ENCODE measurements at regions not wholly inside any gene's neighbourhood (a gene's known extent, or its start where the extent isn't known, plus 50 kb on each side); places are given as distances from the start of the nearest gene placed in this dataset.

DNA sequence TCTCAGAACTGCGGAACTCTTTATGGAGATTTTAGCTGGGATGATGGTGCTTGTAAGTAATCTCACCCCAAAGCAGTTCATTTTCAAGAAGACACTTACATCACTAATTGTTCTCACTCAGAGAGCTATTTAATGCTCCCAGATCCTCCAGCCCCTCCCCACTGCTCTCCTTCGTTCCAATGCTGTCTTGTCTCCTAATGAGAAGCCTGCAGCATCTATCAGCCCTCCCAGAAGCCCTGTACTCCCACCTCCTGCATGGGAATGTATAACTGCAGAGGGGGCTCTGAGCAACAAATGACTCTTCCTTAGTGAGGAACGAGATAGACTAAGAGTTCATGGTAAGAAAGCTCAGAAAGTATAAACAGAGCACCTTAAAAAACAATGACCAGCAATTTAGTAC, 377.4 kb upstream of the RUNX1 start:
- intact Hi-C loops (cut with DNase I) = no loop called here
- H3K4me3 ChIP-seq = no peak overlapping the region
- H3K27ac ChIP-seq = no peak overlapping the region
- TF ChIP-seq POLR2A (IDR thresholded peaks at IDR 0.05) = no peak
- TF ChIP-seq, protein P1, sequence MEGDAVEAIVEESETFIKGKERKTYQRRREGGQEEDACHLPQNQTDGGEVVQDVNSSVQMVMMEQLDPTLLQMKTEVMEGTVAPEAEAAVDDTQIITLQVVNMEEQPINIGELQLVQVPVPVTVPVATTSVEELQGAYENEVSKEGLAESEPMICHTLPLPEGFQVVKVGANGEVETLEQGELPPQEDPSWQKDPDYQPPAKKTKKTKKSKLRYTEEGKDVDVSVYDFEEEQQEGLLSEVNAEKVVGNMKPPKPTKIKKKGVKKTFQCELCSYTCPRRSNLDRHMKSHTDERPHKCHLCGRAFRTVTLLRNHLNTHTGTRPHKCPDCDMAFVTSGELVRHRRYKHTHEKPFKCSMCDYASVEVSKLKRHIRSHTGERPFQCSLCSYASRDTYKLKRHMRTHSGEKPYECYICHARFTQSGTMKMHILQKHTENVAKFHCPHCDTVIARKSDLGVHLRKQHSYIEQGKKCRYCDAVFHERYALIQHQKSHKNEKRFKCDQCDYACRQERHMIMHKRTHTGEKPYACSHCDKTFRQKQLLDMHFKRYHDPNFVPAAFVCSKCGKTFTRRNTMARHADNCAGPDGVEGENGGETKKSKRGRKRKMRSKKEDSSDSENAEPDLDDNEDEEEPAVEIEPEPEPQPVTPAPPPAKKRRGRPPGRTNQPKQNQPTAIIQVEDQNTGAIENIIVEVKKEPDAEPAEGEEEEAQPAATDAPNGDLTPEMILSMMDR (IDR thresholded peaks at IDR 0.05) = no peak
- H3K4me1 ChIP-seq (replicated peaks in 1 of 2) = no peaks in the 10 kb centered on the region
- 46 to 59% (median 52%) methylated on average over 3 of the region's 3 CpGs for WGBS, 4 donors
- H3K27me3 ChIP-seq = peaks cover 4% of the 10 kb centered on the region
- H3K36me3 ChIP-seq (replicated peaks in 1 of 2) = no peaks in the 10 kb centered on the region
- no peak for DNase-seq
- no peaks in the 10 kb centered on the region for H3K9me3 ChIP-seq (replicated peaks in 1 of 3)

- Histone ChIP-seq H3K36me3 (replicated peaks in 1 of 2) (no peaks in the 10 kb centered on the region), H3K27me3 (peaks cover 4% of the 10 kb centered on the region), H3K4me3 (no peak overlapping the region), H3K9me3 (replicated peaks in 1 of 3) (no peaks in the 10 kb centered on the region), H3K4me1 (replicated peaks in 1 of 2) (no peaks in the 10 kb centered on the region), H3K27ac (no peak overlapping the region)
- intact Hi-C loops (cut with DNase I) = no loop called here
- TF ChIP-seq, protein P1 (IDR thresholded peaks at IDR 0.05) = no peak
- no peak for TF ChIP-seq POLR2A (IDR thresholded peaks at IDR 0.05)
- DNase-seq = no peak
- WGBS, 4 donors = 68 to 75% (median 74%) methylated on average over 3 of the region's 3 CpGs
These were observed 375.0 kb upstream of the RUNX1 start for GRCh38 chr21:35424122-35424521.

DNA sequence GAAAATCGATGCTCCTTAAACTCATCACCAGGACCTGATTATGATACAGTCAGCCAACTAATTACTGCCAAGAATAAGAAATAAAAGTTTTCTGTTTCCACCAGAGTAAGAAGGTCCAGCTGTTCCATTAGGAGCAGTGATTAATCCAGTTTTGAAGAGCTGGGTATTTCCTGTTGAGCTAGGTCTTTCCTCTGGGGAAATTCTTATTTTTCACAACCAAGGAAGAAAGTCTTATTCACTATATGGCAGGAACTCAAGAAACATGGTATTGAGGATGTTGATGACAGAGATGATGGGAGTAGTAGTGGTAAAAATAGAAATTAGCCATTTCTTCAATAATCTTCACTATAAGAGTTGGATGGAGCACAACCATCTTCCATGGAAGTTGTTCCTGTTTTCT, 374.6 kb upstream of the RUNX1 start:
- no peak for DNase-seq
- H3K36me3 ChIP-seq (replicated peaks in 1 of 2) = no peaks in the 10 kb centered on the region
- no peak for TF ChIP-seq POLR2A (IDR thresholded peaks at IDR 0.05)
- TF ChIP-seq, protein P1 (IDR thresholded peaks at IDR 0.05) = no peak
- intact Hi-C loops (cut with DNase I) = no loop called here
- no peak overlapping the region for H3K4me3 ChIP-seq
- H3K27me3 ChIP-seq = peaks cover 4% of the 10 kb centered on the region
- no peaks in the 10 kb centered on the region for H3K9me3 ChIP-seq (replicated peaks in 1 of 3)
- WGBS, 4 donors = 46 to 71% (median 64%) methylated on average over 1 of the region's 1 CpG
- no peak overlapping the region for H3K27ac ChIP-seq
- H3K4me1 ChIP-seq (replicated peaks in 1 of 2) = no peaks in the 10 kb centered on the region

GRCh38 chr21:35422011-35422410, 372.9 kb upstream of the RUNX1 start:
- H3K4me3 ChIP-seq = no peak overlapping the region
- no peak overlapping the region for H3K27ac ChIP-seq
- DNase-seq = no peak
- no peaks in the 10 kb centered on the region for H3K9me3 ChIP-seq (replicated peaks in 1 of 3)
- H3K36me3 ChIP-seq (replicated peaks in 1 of 2) = no peaks in the 10 kb centered on the region
- intact Hi-C loops (cut with DNase I) = no loop called here
- no peaks in the 10 kb centered on the region for H3K4me1 ChIP-seq (replicated peaks in 1 of 2)
- TF ChIP-seq POLR2A (IDR thresholded peaks at IDR 0.05) = no peak
- TF ChIP-seq, protein P1 (IDR thresholded peaks at IDR 0.05) = no peak
- H3K27me3 ChIP-seq = peaks cover 1% of the 10 kb centered on the region

All from adrenal gland (tissue), 9 donors.